ENCODE measurements at regions not wholly inside any gene's neighbourhood (a gene's known extent, or its start where the extent isn't known, plus 50 kb on each side); places are given as distances from the start of the nearest gene placed in this dataset.

DNA sequence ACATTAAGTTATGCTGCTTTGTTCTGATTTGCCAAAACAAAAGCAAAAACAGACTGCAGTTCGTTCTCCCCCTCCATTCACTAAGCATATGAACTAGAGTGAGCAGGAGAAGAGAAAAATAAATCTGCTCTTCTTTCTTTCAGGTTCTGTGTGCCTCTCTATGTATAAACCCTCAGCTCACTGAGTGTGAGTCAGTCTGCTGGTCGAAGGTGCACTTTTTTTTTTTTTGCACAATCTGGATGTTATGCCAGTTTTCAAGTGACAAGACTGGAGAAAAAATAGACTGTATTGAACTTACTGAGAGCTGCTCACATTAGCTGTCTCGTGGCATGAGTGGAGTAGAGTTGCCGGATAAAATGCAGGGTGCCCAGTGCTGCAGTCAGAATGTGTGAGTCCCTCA, 244.6 kb upstream of the ATP10B start:
- TF ChIP-seq CTCF (IDR thresholded peaks at IDR 0.05) = no peak
- TF ChIP-seq POLR2A (IDR thresholded peaks at IDR 0.05) = no peak

Data from adrenal gland (tissue), 5 donors.